T follicular helper cell (primary cell): ENCODE measurements at regions not wholly inside any gene's neighbourhood (a gene's known extent, or its start where the extent isn't known, plus 50 kb on each side); places are given as distances from the start of the nearest gene placed in this dataset.

Experiments
- DNase-seq: peaks from one replicate; pipeline ENCODE4 v3.0.0-alpha.2; 2020; ENCODE audit warnings: low read depth

DNA sequence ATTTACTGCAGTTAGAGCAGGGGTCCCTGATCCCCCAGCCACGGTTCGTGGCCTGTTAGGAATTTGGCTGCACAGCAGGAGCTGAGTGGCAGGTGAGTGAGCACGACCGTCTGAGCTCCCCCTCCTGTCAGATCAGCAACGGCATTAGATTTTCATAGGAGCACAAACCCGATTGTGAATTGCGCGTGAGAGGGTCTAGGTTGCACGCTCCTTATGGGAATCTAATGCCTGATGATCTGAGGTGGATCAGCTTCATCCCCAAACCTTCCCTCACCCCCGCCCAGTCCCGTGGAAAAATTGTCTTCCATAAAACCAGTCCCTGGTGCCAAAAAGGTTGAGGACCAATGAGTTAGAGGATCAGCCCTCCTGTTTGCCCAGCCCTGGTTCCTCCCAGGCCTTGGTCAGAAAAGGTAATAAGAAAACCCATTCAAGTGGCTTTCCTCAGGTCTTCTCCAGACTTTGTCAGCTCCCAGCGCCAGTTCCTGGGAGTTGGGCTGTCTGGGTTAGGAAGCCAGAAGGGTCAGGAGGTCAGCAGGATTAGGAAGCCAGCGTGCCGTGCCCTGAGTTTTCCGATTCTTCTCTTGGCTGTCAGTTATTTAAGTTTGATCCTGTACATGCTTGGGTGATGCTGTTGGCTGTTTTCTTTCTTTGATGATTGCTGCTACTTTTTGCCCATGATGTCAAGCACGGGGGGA is 139.9 kb upstream of the PMEPA1 start:
- no peak for DNase-seq

DNA sequence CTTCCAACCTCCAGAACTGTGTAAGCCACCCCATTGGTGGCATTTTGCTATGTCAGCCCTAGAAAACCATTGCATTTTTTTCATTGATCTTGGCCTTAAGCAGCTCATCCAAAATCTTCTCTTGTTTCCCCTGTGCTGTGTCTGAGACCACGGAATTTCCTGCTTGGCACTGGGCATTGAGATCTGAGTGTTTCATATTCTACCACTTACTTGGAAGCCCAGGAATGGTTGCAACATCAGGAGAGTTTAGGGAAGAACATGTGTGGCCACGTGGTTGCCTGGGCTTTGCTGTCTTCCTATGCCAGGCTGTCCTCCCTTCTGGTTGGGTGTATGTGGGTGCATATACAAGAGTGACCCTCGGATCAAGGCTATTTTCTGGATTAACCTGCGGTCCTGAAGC is 139.3 kb upstream of the PMEPA1 start:
- DNase-seq = no peak

DNA sequence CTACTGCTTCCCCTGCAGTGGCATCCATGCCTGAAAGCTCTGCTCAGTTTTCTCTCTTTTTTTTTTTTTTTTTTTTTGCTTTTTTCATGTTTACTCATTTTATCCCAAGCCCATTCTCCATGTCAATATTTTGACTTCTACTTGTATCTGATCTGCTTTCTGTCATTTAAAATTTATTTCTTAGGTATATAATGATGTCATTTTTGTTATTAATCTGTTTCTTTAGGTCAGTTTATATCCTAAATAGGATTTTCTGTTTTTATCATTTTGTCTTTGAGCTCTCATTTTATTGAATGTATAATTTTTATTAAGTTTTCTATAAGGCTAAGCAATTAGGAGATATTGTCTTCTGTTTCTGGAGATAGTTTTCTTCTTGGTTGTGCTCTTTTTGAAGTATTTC is 138.5 kb upstream of the PMEPA1 start:
- no peak for DNase-seq

- DNase-seq = no peak
Observed at GRCh38 chr20:57847104-57847503, 137.3 kb upstream of the PMEPA1 start.

GRCh38 chr20:57844626-57845596 is 135.1 kb upstream of the PMEPA1 start:
- DNase-seq = no peak

DNA sequence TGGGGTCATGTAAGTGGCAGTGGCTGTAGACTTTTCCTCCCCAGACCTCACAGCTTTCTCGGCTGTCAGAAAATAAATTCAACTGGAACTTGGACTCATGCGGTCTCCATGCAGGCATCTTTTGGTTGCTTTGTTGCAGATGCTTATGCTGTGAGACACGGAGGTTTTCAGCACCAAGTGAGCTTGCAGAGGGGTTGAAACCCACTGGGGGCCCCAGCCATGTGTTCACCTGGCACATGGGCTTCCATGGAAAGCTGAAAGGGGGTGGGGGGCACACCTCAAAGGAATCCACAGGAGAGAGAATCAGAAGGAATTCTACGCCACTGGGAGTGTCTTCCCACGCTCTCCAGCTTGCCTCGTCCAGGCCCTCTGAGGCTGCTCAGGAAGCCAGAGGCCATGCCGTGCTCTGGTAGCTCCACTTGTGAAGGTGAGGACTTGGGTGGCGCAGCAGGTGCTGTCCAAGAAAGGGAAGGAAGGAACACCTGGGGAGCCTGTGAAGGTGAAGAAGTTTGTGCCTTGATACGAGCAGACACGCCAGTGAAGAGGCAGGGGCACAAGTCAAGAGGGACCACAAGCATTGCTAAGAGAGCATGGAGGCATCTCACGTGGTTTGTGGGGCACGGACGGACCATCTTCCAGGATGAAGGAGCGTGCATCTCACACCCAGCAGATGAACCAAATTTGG is 134.3 kb upstream of the PMEPA1 start:
- no peak for DNase-seq

GRCh38 chr20:57842720-57843119 is 132.9 kb upstream of the PMEPA1 start:
- DNase-seq = no peak

DNA sequence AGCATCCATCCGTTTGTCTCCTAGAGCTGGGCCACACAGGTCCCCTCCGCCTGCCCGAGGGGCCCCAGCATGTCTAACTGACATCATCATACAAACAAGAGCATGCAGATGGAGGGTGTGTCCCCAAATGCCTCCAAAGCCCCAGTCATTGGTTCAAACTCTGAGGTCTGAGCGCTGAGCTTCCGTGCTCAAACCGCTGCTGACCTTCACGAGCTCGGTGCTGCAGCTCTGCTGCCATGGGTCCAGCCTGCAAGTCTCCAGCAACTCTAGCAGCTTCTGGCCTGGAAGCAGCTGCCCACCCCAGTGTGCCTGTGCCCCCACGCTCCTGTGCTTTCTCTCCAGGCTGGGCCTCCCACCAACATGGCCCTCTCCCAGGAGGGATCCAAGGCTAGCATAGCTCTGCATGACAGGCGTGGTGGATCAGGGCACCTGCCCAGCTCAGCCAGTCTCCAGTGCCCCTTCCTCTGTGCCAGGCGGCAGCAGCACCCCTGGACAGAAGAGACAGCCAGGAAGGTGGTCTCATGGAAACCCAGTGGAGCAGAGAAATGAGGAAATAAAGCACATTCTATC is 131.6 kb upstream of the PMEPA1 start:
- no peak for DNase-seq

DNA sequence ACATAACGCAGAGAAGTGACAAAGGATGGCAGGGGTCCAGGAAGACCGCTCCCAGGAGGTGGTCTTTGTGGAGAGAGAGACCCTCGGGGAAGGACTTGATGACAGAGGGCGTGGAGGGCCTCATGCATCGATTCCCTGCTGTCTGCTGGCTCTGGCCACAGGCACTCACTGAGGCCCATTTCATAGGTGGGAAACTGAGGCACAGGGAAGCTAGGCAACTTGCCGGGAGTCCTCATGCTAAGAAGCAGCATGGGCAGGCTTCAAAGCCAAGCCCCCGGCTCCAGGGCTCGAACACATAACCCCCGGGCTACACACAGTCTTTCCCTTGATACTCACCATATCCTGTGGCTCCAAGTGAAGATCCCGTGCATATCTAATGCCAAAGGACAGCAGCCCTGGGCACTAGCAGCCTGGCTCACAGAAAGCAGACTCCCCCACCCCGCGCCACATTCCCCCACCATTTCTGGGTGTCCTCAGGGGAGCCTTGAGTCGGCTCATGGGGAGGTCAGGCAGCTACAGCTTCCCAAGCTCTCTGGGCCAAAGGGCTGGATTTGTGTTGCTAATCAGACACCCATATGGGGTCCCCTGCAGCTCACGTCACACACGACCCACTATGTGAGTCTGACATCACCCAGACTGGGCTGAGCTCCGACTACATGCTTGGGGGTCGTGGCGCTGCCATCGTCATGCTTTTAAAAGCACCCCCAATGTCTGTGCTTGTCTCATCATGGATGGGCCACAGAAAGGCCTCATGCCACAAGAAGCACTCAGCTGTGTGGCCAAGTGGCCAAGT is 130.9 kb upstream of the PMEPA1 start:
- DNase-seq = no peak

DNA sequence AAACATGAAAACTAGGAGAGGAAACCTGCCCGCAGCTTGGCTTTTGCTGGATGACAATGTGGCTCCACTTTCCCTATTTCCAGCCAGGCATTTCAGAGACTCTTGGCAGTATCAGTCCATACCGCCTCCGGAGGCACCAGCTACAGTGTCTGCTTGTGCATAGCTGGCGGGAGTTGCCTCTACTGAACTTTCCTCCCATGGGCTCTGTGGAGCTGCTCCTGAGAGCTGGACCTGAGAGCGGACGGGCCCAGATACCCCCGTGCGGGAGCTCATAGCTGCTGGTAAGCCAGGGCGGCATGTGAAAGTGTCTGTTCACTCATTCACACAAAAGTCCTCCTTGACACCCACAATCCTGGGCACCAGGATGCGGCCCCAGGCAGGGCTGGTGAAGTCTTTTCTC is 130.3 kb upstream of the PMEPA1 start:
- no peak for DNase-seq

DNA sequence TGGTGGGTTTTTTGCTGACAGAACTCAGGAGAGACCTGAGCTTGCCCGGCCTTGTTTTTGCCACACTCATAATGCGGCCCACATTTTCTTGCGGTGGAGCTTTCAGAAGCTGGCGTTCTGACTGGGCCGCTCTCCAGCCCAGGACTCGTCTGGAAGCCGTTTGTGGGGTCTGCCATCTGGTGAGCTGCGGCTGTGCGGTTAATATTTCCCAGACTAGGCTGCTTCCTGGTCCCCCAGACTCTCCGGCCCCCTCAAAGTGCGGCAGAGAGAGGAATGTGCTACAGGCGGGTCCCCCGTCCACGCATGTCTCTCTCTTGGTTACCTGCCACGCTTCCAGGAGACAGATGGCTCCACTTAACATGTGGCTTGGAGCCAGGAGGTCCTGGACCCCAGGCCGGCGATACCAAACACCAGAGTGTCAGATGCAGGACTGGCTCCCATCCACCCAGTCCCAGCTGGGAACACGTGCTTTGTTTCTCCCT is 128.9 kb upstream of the PMEPA1 start:
- no peak for DNase-seq

- DNase-seq = no peak
Observed at GRCh38 chr20:57837208-57838035, 127.6 kb upstream of the PMEPA1 start.

- no peak for DNase-seq
Observed at GRCh38 chr20:57835588-57836455, 126.0 kb upstream of the PMEPA1 start.

GRCh38 chr20:57835074-57835452 is 125.2 kb upstream of the PMEPA1 start:
- DNase-seq = no peak

DNA sequence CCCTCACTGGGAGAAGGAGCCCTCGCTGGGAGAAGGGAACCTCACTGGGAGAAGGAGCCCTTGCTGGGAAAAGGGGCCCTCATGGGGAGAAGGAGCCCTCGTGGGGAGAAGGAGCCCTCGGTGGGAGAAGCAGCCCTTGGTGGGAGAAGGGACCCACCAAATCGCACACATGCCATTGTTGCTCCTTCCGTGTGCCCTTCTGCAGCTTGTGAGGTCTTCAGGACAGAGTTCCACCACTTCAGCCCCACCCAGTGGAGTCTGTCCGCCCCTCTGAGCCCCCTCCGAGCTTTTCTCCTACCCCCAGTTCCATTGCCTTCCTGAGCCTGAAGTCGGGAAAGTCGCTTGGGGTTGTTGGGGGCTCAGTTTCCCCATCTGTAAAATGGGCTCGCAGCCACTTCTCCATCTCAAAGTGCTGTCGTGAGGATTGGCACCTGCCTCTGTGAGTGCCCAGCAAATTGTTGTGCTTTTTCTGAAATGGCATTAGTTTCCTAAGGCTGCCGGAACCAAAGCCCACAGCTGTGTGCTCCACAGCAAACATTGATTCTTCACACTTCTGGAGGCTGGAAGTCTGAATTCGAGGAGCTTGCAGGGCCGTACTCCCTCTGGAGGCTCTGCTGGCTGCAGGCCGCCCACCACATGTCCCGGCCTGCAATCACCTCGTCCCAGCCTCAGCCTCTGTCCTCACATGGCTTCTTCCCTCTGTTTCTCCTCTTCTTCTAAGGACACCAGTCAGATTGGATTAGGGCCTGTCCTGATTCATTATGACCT is 124.7 kb upstream of the PMEPA1 start:
- DNase-seq = no peak

- no peak for DNase-seq
Observed at GRCh38 chr20:57831993-57832585, 122.3 kb upstream of the PMEPA1 start.

DNA sequence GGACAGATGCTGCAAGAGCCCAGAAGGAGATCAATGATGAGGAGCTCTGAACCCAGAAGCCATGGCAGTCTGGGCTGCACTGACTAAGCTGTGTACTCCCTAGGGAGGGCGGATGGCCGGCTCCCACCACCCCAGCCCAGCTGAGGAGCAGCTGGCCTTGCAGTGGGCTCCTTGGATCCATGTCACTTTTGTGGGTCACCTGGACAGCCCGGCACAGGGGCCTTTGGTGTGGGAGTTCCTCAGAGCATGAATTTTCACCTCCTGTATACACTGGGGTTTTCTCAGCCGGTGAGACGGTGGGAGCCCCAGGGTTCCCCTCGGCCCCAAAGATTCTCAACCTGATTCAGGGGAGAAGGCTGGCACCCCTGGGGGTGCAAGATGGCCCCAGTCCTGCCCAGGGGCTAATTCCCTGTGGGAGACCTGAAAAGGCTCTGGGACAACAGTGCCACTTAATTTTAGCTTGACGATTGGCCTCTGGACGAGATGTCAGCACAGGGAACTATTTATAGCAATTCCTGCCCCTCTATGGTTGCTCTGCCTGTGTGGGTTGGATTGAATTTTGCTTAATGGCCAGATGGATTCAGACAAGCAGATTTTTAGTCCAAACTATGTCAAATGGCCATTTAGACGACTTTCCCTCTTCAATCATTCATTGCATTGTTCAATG is 121.6 kb upstream of the PMEPA1 start:
- DNase-seq = no peak

GRCh38 chr20:57830515-57830895 is 120.7 kb upstream of the PMEPA1 start:
- DNase-seq = no peak
